Endothelial cell of umbilical vein (primary cell): ENCODE measurements at regions not wholly inside any gene's neighbourhood (a gene's known extent, or its start where the extent isn't known, plus 50 kb on each side); places are given as distances from the start of the nearest gene placed in this dataset.

Source experiments
- CTCF ChIP-seq, 2 donors: IDR thresholded peaks; 1 replicate in 1 of 2; 2 replicates in 1 of 2; pipeline ENCODE4 v1.5.1; 2011; ENCODE audit warnings: low read length in 2 of 2, mild to moderate bottlenecking in 2 of 2, moderate library complexity in 2 of 2, control low read depth in 1 of 2, inconsistent platforms in 1 of 2, low read depth in 1 of 2; ENCODE audit not compliant: insufficient read depth in 1 of 2; ENCODE audit errors: extremely low read depth in 1 of 2
- POLR2A ChIP-seq: IDR thresholded peaks from 2 replicates; pipeline ENCODE4 v1.6.1; 2012; ENCODE audit warnings: low read depth, mild to moderate bottlenecking, control low read depth, low read length
- POLR2AphosphoS5 ChIP-seq: IDR thresholded peaks from 2 replicates; pipeline ENCODE4 v1.6.1; 2012; ENCODE audit warnings: low read depth, mild to moderate bottlenecking, control low read depth, low read length, moderate library complexity; ENCODE audit not compliant: insufficient read depth

DNA sequence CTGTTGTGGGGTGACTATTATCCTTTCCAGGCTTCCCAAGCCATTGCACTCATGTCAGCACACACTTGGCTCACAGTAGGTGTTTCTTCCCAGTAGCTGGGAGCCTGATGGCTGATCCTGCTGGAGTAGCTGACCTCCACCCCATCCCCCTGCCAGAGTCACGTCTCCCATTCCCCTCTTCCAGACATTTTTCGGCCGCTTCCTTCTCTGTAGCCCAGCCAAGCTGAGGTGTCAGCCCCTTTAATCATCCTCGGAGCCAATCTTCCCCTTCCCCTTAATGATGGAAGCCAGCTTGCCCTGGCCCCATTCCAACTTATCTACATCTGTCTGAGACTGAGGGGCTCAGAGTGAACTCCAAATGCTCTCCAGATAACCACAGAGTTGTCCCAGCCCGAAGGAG lies 550.7 kb downstream of the MN1 start:
- TF ChIP-seq CTCF (IDR thresholded peaks at IDR 0.05; ENCODE audit: extremely low read depth in 1 of 2, insufficient read depth in 1 of 2, low read depth in 1 of 2, low read length in 2 of 2) = no peak
- no peak for TF ChIP-seq POLR2A
- TF ChIP-seq POLR2AphosphoS5 = no peak
